MM.1S (cell line): ENCODE measurements at regions not wholly inside any gene's neighbourhood (a gene's known extent, or its start where the extent isn't known, plus 50 kb on each side); places are given as distances from the start of the nearest gene placed in this dataset.
"Not testable (repeated sequence)": the region's sequence is repeated elsewhere in the genome, so short reads cannot be mapped to it uniquely, and the experiment has no call there.

Experiments used
- DNase-seq: peaks from one replicate; pipeline ENCODE4 v3.0.0-alpha.2; 2015
- H2AFZ ChIP-seq: fragments of 300-600 bp; sonication (generic); 2 replicates; pipeline ENCODE4 v1.6.0; 2016; ENCODE audit warnings: antibody characterized with exemption, low read length
- H3F3A ChIP-seq: fragments of 300-600 bp; sonication (generic); 2 replicates; pipeline ENCODE4 v1.6.1; 2016; ENCODE audit warnings: mild to moderate bottlenecking, antibody characterized with exemption, low read length, moderate library complexity, mixed read lengths; ENCODE audit not compliant: insufficient read depth
- H3K27ac ChIP-seq: fragments of 300-600 bp; sonication (generic); 2 replicates; pipeline ENCODE4 v1.5.1; 2016; ENCODE audit warnings: mild to moderate bottlenecking, low read length
- H3K27me3 ChIP-seq: fragments of 300-600 bp; sonication (generic); replicated peaks from 2 replicates; pipeline ENCODE4 v1.6.0; 2016; ENCODE audit warnings: low read length; ENCODE audit not compliant: insufficient read depth
- H3K36me3 ChIP-seq: fragments of 300-600 bp; sonication (generic); replicated peaks from 2 replicates; pipeline ENCODE4 v1.6.1; 2016; ENCODE audit warnings: mild to moderate bottlenecking, low read length, mixed read lengths; ENCODE audit not compliant: insufficient read depth
- H3K4me1 ChIP-seq: fragments of 300-600 bp; sonication (generic); 2 replicates; pipeline ENCODE4 v1.6.1; 2016; ENCODE audit warnings: low read length, mixed read lengths
- H3K4me2 ChIP-seq: fragments of 300-600 bp; sonication (generic); 2 replicates; pipeline ENCODE4 v1.6.0; 2016; ENCODE audit warnings: low read depth, low read length
- H3K4me3 ChIP-seq: fragments of 300-600 bp; sonication (generic); 2 replicates; pipeline ENCODE4 v1.5.1; 2016; ENCODE audit warnings: low read length, mixed read lengths
- H3K79me2 ChIP-seq: fragments of 300-600 bp; sonication (generic); 2 replicates; pipeline ENCODE4 v1.6.1; 2016; ENCODE audit warnings: mixed run types, low read length, mixed read lengths
- H3K9ac ChIP-seq: fragments of 300-600 bp; sonication (generic); 2 replicates; pipeline ENCODE4 v1.6.1; 2016; ENCODE audit warnings: low read length, mixed read lengths
- H3K9me2 ChIP-seq: fragments of 300-600 bp; sonication (generic); replicated peaks from 2 replicates; pipeline ENCODE4 v1.6.1; 2016; ENCODE audit warnings: mild to moderate bottlenecking, low read length, mixed read lengths; ENCODE audit not compliant: insufficient read depth
- H3K9me3 ChIP-seq: fragments of 300-600 bp; sonication (generic); replicated peaks from 2 replicates; pipeline ENCODE4 v1.6.1; 2016; ENCODE audit warnings: mild to moderate bottlenecking, low read length, mixed read lengths; ENCODE audit not compliant: insufficient read depth
- H4K20me1 ChIP-seq: fragments of 300-600 bp; sonication (generic); 2 replicates; pipeline ENCODE4 v1.6.1; 2016; ENCODE audit warnings: mild to moderate bottlenecking, low read length, moderate library complexity, mixed read lengths; ENCODE audit not compliant: insufficient read depth
- EZH2 ChIP-seq: fragments of 300-600 bp; sonication (generic); optimal IDR thresholded peaks from 2 replicates; pipeline ENCODE3; 2017; ENCODE audit warnings: low read depth, mild to moderate bottlenecking, antibody characterized with exemption, low read length, mixed read lengths
- EZH2phosphoT487 ChIP-seq: fragments of 300-600 bp; sonication (generic); IDR thresholded peaks from 2 replicates; pipeline ENCODE4 v1.6.1; 2018; ENCODE audit warnings: antibody characterized with exemption, low read length
- TF ChIP-seq, protein P1 (sequence below): fragments of 300-600 bp; sonication (generic); IDR thresholded peaks from 2 replicates; pipeline ENCODE4 v1.5.1; 2016; ENCODE audit warnings: antibody characterized with exemption, low read length, mixed read lengths

DNA sequence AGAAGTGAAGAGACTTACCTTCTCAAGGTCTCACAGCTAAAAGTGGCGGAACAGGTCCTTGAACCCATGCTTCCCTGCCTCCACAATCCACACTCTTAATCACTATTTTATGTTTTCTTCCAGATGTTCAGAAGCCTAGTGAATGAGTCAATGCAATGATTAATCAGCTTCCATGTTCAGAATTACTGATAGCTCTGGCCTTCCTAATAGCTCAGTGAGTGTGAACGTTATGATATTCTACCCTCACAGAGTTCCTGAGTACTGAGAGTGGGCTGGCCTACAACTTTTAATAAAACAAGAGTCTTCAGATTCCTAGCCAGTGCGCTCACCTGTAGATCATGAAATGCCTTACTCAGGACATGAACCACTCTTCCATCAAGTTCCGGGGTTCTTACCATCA lies 443.0 kb upstream of the ADAMTS9 start:
- H3F3A ChIP-seq = no peaks in the 10 kb centered on the region
- no peaks in the 10 kb centered on the region for H3K27me3 ChIP-seq
- H3K4me3 ChIP-seq = no peak overlapping the region
- no peaks in the 10 kb centered on the region for H4K20me1 ChIP-seq
- no peak for TF ChIP-seq EZH2phosphoT487
- TF ChIP-seq, protein P1, sequence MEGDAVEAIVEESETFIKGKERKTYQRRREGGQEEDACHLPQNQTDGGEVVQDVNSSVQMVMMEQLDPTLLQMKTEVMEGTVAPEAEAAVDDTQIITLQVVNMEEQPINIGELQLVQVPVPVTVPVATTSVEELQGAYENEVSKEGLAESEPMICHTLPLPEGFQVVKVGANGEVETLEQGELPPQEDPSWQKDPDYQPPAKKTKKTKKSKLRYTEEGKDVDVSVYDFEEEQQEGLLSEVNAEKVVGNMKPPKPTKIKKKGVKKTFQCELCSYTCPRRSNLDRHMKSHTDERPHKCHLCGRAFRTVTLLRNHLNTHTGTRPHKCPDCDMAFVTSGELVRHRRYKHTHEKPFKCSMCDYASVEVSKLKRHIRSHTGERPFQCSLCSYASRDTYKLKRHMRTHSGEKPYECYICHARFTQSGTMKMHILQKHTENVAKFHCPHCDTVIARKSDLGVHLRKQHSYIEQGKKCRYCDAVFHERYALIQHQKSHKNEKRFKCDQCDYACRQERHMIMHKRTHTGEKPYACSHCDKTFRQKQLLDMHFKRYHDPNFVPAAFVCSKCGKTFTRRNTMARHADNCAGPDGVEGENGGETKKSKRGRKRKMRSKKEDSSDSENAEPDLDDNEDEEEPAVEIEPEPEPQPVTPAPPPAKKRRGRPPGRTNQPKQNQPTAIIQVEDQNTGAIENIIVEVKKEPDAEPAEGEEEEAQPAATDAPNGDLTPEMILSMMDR = no peak
- TF ChIP-seq EZH2 = no peak
- no peaks in the 10 kb centered on the region for H3K79me2 ChIP-seq
- no peak for DNase-seq
- H3K9ac ChIP-seq = no peak overlapping the region
- no peak overlapping the region for H2AFZ ChIP-seq
- H3K4me2 ChIP-seq = no peak overlapping the region
- no peaks in the 10 kb centered on the region for H3K9me3 ChIP-seq
- H3K9me2 ChIP-seq = no peaks in the 10 kb centered on the region
- H3K27ac ChIP-seq = no peak overlapping the region
- H3K4me1 ChIP-seq = no peaks in the 10 kb centered on the region
- no peaks in the 10 kb centered on the region for H3K36me3 ChIP-seq

DNA sequence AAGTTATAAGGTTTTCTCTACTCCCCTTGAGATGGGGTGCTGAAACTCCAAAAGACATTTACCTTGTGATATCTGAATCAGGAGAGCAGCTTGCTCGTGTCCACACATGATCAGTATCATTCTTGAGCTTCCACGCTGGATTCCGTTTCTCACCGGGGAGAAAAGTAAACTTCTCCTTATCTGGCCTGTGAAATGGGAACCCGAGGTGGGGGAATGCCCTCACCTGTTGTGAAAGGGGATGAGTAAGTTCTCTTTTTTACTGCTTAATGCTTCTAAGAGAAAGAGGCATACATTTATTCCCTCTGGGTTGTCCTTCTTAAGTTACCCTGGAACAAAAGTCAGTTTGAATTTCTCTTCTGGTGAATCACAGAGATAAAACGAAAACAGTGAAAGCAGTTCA lies 440.5 kb upstream of the ADAMTS9 start:
- H3K9me3 ChIP-seq = no peaks in the 10 kb centered on the region
- no peaks in the 10 kb centered on the region for H3K27me3 ChIP-seq
- no peaks in the 10 kb centered on the region for H3F3A ChIP-seq
- H3K27ac ChIP-seq = no peak overlapping the region
- H3K4me2 ChIP-seq = no peak overlapping the region
- no peaks in the 10 kb centered on the region for H3K36me3 ChIP-seq
- H2AFZ ChIP-seq = no peak overlapping the region
- DNase-seq = no peak
- TF ChIP-seq, protein P1 = no peak
- TF ChIP-seq EZH2 (no peak), EZH2phosphoT487 (no peak)
- no peak overlapping the region for H3K4me3 ChIP-seq
- H3K9me2 ChIP-seq = no peaks in the 10 kb centered on the region
- H3K79me2 ChIP-seq = no peaks in the 10 kb centered on the region
- no peaks in the 10 kb centered on the region for H4K20me1 ChIP-seq
- H3K4me1 ChIP-seq = no peaks in the 10 kb centered on the region
- H3K9ac ChIP-seq = no peak overlapping the region

DNA sequence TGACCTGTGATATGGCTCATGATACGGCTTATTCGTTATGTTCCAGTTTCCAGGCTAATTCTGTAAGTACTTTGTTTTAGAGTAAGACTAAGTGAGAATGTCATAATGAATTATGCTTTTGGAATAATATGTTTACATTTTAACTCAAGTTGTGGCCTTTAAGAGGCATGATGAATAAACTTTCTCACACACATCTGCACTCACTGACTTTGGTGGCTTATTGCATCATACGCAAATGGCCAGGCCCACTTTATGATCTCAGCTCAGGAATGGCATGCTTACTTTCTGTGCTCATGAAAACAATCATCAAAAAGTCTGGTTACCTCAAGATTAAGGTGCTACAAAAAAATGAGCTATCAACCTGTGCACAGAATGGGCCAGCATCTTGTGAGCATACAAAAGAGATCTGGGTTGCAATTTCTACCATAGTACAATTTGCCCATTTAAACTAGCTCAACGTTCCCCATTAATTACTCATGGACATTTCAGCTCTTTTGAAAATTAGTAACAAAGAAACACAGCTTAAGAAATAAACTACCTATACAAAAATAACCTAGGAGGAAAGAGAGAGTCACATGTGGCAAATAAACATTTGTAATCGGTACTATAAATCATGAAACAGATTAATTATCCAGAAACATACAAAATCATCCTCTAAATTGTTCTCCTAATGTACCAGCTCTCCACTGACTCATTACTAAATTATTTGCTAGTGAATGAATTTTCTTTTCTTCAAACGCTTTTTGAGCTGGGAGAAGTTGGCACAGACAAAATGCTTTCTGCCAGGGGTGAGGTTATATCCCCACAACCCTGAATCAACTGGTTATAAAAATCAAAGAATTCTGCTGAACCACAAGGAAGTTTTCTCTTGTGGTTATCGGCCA lies 439.0 kb upstream of the ADAMTS9 start:
- Histone ChIP-seq H3K27me3 (no peaks in the 10 kb centered on the region), H3K9me2 (no peaks in the 10 kb centered on the region), H3K79me2 (no peaks in the 10 kb centered on the region), H3K9me3 (no peaks in the 10 kb centered on the region), H2AFZ (no peak overlapping the region), H3K4me3 (no peak overlapping the region), H3K4me2 (no peak overlapping the region), H4K20me1 (no peaks in the 10 kb centered on the region), H3K4me1 (no peaks in the 10 kb centered on the region), H3K36me3 (no peaks in the 10 kb centered on the region), H3K9ac (no peak overlapping the region), H3F3A (no peaks in the 10 kb centered on the region), H3K27ac (no peak overlapping the region)
- TF ChIP-seq EZH2phosphoT487 = no peak
- no peak for TF ChIP-seq EZH2
- TF ChIP-seq, protein P1 = no peak
- DNase-seq = no peak

DNA sequence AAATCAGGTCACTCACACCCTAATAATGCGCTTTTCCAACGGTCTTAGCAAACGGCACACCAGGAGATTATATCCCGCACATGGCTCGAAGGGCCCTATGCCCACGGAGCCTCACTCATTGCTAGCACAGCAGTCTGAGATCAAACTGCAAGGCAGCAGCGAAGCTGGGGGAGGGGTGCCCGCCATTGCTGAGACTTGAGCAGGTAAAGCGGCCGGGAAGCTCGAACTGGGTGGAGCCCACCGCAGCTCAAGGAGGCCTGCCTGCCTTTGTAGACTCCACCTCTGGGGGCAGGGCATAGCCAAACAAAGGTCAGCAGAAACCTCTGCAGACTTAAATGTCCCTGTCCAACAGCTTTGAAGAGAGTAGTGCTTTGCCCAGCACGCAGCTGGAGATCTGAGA lies 432.4 kb upstream of the ADAMTS9 start:
- H3K4me3 ChIP-seq, H3K27me3 ChIP-seq, H2AFZ ChIP-seq: not testable (repeated sequence)

More for the DNA sequence above, 432.4 kb upstream of the ADAMTS9 start:
- not testable (repeated sequence) for H3K9me3 ChIP-seq, H3K36me3 ChIP-seq, H3K4me2 ChIP-seq, H3K79me2 ChIP-seq, H3K9ac ChIP-seq, H3F3A ChIP-seq, H3K9me2 ChIP-seq, H3K4me1 ChIP-seq, H4K20me1 ChIP-seq, DNase-seq, H3K27ac ChIP-seq
